HEK293 (cell line): ENCODE measurements at regions not wholly inside any gene's neighbourhood (a gene's known extent, or its start where the extent isn't known, plus 50 kb on each side); places are given as distances from the start of the nearest gene placed in this dataset.

Experiments used
- AEBP2 ChIP-seq: fragments of 450-650 bp; formaldehyde crosslinking; IDR thresholded peaks from 2 replicates; pipeline ENCODE4 v1.5.1; 2016; ENCODE audit warnings: missing biosample characterization, missing genetic modification characterization, borderline replicate concordance
- CTCF ChIP-seq: fragments of 450-650 bp; formaldehyde crosslinking; IDR thresholded peaks from 2 replicates; pipeline ENCODE4 v1.5.1; 2016; ENCODE audit warnings: missing biosample characterization, missing genetic modification characterization
- OSR2 ChIP-seq: fragments of 450-650 bp; formaldehyde crosslinking; IDR thresholded peaks from 2 replicates; pipeline ENCODE4 v1.5.1; 2016; ENCODE audit warnings: missing biosample characterization, missing genetic modification characterization
- REST ChIP-seq: fragments of 450-650 bp; formaldehyde crosslinking; IDR thresholded peaks from 2 replicates; pipeline ENCODE4 v1.5.1; 2016; ENCODE audit warnings: missing biosample characterization, missing genetic modification characterization
- ZBTB21 ChIP-seq: fragments of 450-650 bp; formaldehyde crosslinking; IDR thresholded peaks from 2 replicates; pipeline ENCODE4 v1.5.1; 2017; ENCODE audit warnings: missing biosample characterization, missing genetic modification characterization
- ZFP69B ChIP-seq: fragments of 450-650 bp; formaldehyde crosslinking; IDR thresholded peaks from 2 replicates; pipeline ENCODE4 v1.5.1; 2016; ENCODE audit warnings: missing biosample characterization, missing genetic modification characterization
- ZNF274 ChIP-seq, 2 experiments: fragments of 200-500 bp in 1 of 2; fragments of 450-650 bp in 1 of 2; sonication (Bioruptor generic) in 1 of 2; formaldehyde crosslinking in 1 of 2; IDR thresholded peaks; 2 replicates each; pipeline versions ENCODE4 v1.5.1 to v1.6.1; 2014 to 2016; ENCODE audit warnings: borderline replicate concordance in 1 of 2, inconsistent platforms in 1 of 2, low read length in 1 of 2, missing biosample characterization in 1 of 2, missing genetic modification characterization in 1 of 2
- ZNF423 ChIP-seq: fragments of 450-650 bp; formaldehyde crosslinking; IDR thresholded peaks from 2 replicates; pipeline ENCODE4 v1.5.1; 2016; ENCODE audit warnings: missing biosample characterization, missing genetic modification characterization
- ZNF558 ChIP-seq: fragments of 450-650 bp; formaldehyde crosslinking; IDR thresholded peaks from 2 replicates; pipeline ENCODE4 v1.5.1; 2016; ENCODE audit warnings: missing biosample characterization, missing genetic modification characterization
- ZNF639 ChIP-seq: fragments of 450-650 bp; formaldehyde crosslinking; IDR thresholded peaks from 2 replicates; pipeline ENCODE4 v1.5.1; 2016; ENCODE audit warnings: missing biosample characterization, missing genetic modification characterization
- ZNF704 ChIP-seq: fragments of 450-650 bp; formaldehyde crosslinking; IDR thresholded peaks from 2 replicates; pipeline ENCODE4 v1.5.1; 2016; ENCODE audit warnings: missing biosample characterization, missing genetic modification characterization

GRCh38 chr11:97201743-97202612 lies 812.2 kb downstream of the JRKL start:
- TF ChIP-seq CTCF (tag by site-specific recombination) (no peak), OSR2 (tag by site-specific recombination) (no peak), ZNF423 (tag by site-specific recombination) (no peak), ZNF558 (tag by site-specific recombination) (no peak), ZBTB21 (no peak), ZNF274 (IDR thresholded peaks at IDR 0.05; ENCODE audit: low read length) (no peak), ZNF274 (tag by site-specific recombination; IDR thresholded peaks at IDR 0.05; ENCODE audit: borderline replicate concordance) (no peak), REST (tag by site-specific recombination) (no peak), ZNF639 (tag by site-specific recombination) (no peak), ZFP69B (tag by site-specific recombination) (no peak), ZNF704 (no peak), AEBP2 (tag by site-specific recombination) (no peak)
